HT1080 (cell line): ENCODE measurements at regions not wholly inside any gene's neighbourhood (a gene's known extent, or its start where the extent isn't known, plus 50 kb on each side); places are given as distances from the start of the nearest gene placed in this dataset.
"Not testable (repeated sequence)": the region's sequence is repeated elsewhere in the genome, so short reads cannot be mapped to it uniquely, and the experiment has no call there.

Source experiments
- DNase-seq: peaks from one replicate; pipeline ENCODE4 v3.0.0-alpha.2; 2015; ENCODE audit warnings: low read depth

DNA sequence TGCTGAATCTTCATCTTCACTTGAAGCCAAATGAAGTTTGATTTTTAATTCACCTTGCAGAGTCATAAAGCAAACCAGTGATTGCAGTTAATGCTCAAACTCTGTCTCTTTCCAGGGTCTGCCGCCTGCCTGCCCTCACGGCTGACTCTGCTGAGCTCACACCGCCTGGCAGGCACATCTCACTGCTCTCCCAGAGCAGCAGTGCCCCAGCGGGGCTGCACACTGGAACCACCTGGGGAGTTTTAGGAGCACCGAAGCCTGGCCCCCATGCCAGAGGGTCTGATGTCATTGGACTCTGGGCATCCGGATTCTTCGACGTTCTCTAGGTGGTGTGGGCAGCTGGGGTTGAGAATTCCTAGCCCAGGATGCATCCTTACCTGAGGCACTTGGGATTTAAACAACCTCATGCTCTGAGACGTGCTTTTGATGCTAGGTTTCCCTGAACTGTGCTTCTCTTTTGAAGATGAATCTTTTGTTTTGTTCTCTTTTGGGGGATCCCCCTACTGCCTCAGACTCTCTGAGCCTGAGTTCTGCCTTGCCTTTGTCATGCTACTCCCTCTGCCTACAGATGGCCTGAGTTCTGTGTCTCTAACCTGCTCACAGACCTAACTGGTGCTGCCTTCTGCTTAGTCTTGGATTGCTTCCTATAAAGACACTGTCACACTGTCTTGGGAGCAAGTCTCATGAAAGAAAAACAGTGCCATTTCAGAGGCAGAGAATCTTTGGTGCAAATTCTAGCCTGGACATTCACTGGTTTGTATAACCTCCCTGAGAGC, 438.1 kb upstream of the CCL2 start:
- no peak for DNase-seq

GRCh38 chr17:33819539-33819938, 435.5 kb upstream of the CCL2 start:
- DNase-seq = no peak

DNA sequence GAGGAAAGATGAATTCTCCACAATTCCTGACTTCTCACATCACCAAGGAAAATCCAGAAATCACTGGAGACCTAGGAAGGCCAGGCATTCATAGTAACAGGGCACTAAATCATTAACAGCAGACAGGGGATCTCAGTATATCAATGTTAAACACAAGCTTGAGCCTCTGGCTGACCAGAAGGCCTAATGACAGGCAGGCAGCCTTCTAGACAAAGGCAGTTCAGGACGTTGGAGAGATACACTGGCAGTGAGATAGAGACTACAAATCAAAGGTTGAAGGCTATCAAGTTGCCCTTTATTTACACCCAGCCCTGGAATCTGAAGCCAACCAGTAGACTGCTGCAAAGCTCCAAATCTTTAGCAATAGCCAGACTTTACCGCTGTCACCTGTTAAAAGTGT, 422.8 kb upstream of the CCL2 start:
- DNase-seq = no peak

DNA sequence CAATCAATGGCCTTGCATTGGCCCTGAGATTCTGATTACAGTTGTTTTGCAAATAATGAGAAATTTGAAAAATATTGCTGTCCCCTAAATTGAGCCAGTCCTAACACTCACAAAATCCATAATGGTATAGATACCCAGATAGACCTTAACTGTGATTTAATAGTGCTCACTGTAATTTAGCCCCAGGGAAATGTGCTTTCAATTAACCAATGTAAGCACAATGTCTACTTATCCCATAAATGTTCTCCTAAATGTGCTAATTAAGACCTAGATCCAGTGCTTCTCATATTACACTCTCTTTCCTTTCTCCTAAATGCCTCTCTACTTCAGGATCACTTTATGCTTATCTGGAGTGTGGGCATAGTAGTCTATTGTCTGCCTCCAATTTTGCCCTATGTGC, 417.8 kb upstream of the CCL2 start:
- no peak for DNase-seq

GRCh38 chr17:33838281-33838680, 416.8 kb upstream of the CCL2 start:
- DNase-seq = no peak

- DNase-seq = no peak
Measured at GRCh38 chr17:33847900-33848299, 407.2 kb upstream of the CCL2 start.

- no peak for DNase-seq
Measured at GRCh38 chr17:33848433-33848832, 406.7 kb upstream of the CCL2 start.

- DNase-seq = no peak
Measured at GRCh38 chr17:33854596-33854995, 400.5 kb upstream of the CCL2 start.

DNA sequence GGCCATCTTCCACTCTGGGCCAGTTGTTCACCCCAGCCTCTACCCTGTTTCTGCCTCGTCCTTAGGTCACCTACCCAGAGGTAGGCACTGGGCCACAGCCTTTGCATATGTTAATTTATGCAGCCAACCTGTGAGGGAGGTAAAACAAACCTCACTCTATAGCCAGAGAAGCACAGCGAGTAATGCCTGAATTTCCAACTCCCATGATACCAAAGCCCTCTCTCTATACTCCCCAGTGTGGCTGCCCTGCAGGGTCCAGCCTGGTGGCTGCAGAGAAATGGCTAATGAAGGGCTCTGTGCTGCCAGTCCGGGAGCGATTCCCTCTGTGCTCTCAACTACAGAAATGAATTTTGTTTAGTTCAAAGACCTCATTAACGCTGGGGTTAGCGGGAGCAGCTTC, 397.0 kb upstream of the CCL2 start:
- DNase-seq = no peak

GRCh38 chr17:33858682-33859081, 396.4 kb upstream of the CCL2 start:
- DNase-seq = no peak

- peak; percentile 3 for DNase-seq
Measured at GRCh38 chr17:33862772-33863602, 392.1 kb upstream of the CCL2 start.

DNA sequence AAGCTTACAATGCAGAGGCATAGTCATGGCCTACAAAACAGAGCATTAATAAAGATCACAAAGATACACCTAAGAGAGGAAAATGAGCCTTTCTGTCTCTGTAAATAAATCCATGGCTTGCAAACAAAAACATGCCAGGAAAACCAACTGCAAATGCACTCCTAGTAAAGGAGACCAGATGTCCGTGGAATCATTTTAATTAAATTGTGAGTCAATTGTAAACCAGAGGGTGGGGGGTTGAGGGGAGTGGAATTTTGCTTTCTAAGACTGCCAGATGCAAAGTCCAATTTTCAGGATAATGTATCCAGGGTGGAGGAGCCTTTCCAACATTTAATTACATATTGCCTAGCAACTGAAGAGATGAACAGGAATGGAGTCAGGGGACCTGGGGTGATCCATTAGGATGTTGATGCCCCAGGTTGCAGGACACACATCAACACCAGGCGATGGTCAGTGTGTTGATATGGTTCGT, 390.3 kb upstream of the CCL2 start:
- DNase-seq = no peak

DNA sequence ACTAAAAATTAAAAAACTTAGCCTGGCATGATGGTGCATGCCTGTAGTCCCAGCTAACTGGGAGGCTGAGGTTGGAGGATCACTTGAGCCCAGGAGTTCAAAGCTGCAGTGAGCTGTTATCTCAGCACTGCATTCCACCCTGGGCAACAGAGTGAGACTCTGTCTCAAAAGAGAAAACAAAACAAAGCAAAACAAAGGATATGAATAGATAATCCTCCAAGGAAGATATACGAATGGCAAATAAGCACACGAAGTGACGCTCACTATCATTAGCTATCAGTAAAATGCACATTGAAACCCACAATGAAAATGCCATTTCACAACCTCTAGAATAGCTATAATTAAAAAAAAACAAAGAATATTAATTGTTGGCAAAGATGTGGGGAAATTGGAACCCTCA, 386.2 kb upstream of the CCL2 start:
- DNase-seq = no peak

DNA sequence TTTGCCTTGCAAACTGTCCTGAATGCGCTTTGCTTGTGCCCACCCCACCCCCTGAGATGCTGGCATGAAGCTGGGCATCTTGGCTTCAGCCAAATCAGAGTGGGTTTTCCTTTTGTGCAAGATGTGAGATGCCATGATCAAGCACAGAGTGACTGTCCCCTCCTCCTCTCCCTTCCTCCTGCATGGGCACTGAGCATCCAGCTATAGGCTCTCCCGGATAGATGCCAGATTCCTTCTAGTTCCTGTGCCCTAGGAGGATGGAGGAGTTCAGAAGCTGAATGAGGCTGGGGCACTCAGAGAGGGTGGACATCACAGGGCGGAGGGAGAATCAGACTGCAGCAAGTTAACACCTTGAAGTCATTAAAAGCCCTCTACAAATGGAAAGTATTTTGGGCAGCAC, 384.1 kb upstream of the CCL2 start:
- no peak for DNase-seq

- peak; percentile 90 for DNase-seq
Measured at GRCh38 chr17:33871720-33872540, 383.2 kb upstream of the CCL2 start.

- DNase-seq = peak; percentile 48
Measured at GRCh38 chr17:33873201-33873617, 381.9 kb upstream of the CCL2 start.

- DNase-seq = no peak
Measured at GRCh38 chr17:33874617-33875060, 380.4 kb upstream of the CCL2 start.

DNA sequence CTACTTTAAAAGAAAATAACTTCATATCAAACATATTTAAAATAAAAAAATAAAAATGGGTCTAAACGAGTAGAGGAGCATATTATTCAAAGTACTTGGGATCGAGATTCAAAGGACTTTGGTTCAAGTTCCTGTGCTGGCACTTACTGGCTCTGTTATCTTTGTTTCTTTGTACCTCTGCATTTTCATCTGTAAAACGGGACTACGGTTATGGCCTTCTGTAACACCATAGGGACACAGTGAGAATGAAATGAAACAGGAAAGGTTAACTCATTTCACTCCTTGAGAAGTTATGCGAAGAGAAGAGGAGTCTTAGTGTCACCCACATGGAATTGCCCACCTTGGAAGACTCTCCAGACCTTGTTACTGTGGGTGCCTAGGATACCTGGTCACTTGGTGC, 379.1 kb upstream of the CCL2 start:
- no peak for DNase-seq

DNA sequence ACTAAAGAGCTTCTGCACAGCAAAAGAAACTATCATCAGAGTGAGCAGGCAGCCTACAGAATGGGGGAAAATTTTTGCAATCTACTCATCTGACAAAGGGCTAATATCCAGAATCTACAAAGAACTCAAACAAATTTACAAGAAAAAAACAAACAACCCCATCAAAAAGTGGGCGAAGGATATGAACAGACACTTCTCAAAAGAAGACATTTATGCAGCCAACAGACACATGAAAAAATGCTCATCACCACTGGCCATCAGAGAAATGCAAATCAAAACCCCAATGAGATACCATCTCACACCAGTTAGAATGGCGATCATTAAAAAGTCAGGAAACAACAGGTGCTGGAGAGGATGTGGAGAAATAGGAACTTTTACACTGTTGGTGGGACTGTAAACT, 372.8 kb upstream of the CCL2 start:
- not testable (repeated sequence) for DNase-seq

DNA sequence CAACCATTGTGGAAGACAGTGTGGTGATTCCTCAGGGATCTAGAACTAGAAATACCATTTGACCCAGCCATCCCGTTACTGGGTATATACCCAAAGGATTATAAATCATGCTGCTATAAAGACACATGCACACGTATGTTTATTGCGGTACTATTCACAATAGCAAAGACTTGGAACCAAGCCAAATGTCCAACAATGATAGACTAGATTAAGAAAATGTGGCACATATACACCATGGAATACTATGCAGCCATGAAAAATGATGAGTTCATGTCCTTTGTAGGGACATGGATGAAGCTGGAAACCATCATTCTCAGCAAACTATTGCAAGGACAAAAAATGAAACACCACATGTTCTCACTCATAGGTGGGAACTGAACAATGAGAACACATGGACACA, 372.4 kb upstream of the CCL2 start:
- not testable (repeated sequence) for DNase-seq

DNA sequence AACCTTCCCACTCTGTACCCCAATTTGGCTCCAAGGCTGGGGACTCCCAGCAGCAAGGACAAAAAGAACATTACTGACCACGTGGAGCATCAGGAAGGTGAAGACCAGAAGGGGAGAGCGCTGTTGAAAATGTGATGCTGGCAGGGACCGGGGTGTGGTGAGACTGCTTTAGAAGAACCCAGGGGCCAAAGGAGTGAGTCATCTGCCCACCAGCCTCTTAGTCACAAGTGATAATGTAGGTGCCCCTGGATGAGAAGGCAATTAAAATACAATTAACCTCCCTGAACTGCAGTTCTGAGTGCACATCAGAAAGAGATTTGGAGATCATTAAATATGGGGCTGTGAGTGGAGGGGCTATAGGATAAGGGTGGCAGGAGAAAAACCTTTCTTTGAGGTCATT, 366.6 kb upstream of the CCL2 start:
- peak; percentile 63 for DNase-seq

GRCh38 chr17:33889040-33889439, 366.0 kb upstream of the CCL2 start:
- DNase-seq = no peak
